GM18520 (cell line): ENCODE measurements at regions not wholly inside any gene's neighbourhood (a gene's known extent, or its start where the extent isn't known, plus 50 kb on each side); places are given as distances from the start of the nearest gene placed in this dataset.

Experiments used
- ATAC-seq: cut with Tn5 transposase; IDR thresholded peaks from one replicate; pipeline ENCODE4 v1.9.1; 2021; ENCODE audit not compliant: unreplicated experiment

DNA sequence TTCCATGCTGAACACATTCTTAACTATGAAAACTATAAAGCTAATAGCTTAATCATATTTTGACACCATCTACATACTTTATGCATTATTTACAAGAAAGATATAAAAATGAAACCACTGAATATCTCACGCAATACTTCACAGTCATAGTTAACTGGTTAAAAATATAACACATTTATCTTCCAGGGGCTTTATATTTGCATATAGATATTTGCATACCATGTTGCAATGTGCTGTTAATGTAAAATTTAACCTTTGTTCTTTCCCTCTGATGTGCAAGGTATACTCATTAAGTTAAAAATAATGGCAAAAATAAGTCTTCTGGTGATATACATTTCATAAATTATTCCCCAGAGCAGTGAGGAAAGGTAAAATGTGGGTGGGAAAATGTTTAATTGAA lies 76.9 kb upstream of the MGMT start:
- no peak for ATAC-seq

DNA sequence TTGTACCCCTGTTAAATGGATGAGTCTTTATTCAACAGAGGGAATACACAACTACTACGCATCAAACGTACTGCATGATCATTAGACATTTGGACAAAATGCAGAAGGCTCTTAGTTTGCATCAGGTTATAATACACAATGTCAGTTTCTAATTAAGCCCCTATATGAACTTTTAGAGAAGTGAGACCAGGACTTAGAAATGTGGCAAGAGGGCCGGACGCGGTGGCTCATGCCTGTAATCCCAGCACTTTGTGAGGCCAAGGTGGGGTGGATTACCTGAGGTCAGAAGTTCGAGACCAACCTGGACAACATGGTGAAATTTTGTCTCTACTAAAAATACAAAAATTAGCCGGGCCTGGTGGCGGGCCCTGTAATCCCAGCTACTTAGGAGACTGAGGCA lies 76.3 kb upstream of the MGMT start:
- ATAC-seq: no peak

DNA sequence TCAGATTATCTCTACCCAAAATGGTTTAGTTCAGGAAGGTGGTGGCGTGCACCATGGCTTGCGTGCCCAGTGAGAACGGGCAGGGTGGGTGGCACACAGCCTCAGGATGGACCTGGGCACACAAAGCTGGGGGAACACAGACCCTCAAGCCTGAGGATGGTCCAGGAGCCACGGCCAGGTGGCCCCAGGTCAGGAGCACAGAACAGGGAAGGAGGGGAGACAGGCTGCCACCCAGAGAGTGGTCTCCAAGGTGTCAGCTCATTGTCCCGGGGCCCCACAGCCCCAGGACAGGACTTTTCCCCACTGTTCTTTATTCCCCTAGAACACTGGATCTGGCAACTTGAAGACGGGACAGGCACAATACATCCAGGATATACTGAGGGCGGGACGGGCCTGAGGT lies 75.6 kb upstream of the MGMT start:
- no peak for ATAC-seq

GRCh38 chr10:129392855-129393254 lies 74.2 kb upstream of the MGMT start:
- ATAC-seq: no peak

- ATAC-seq: no peak
Observed at GRCh38 chr10:129393812-129394211, 73.2 kb upstream of the MGMT start.

DNA sequence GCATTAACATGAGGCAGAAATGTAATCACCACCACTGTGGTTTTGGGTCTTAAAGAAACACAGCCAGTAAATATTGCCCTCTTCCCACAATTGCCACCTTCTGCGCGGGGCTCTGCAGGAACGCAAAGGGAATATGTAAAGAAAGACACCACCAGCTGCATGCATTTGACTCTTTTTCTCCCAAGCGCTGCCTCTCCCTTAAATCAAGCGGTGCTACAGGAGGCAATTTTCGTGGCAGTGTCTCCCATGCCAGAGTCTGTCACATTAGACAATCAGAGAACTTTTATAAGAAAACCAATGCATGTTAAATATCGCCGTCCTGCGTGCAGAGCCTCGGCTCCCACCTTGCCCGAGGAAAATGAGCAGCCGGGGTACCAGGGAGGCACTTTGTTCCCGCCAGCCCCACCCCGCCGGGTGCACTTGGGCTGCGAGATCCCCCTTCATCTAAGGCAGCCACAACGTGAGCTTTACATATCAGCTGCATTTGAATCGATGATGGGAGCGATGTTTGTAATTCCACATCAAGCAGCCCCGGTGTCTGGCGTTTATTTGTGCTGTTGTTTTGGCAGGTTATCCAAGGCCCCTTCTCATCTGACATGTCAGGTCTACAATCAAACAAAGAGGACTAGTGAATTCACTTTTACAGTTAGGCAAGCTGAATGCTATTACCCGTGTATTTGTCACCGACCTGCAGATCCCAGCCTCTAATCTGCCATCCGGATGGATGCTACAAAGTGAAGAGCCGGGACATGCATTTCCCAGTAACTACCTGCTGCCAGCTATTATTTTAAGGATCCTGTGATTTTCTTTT lies 72.3 kb upstream of the MGMT start:
- no peak for ATAC-seq

DNA sequence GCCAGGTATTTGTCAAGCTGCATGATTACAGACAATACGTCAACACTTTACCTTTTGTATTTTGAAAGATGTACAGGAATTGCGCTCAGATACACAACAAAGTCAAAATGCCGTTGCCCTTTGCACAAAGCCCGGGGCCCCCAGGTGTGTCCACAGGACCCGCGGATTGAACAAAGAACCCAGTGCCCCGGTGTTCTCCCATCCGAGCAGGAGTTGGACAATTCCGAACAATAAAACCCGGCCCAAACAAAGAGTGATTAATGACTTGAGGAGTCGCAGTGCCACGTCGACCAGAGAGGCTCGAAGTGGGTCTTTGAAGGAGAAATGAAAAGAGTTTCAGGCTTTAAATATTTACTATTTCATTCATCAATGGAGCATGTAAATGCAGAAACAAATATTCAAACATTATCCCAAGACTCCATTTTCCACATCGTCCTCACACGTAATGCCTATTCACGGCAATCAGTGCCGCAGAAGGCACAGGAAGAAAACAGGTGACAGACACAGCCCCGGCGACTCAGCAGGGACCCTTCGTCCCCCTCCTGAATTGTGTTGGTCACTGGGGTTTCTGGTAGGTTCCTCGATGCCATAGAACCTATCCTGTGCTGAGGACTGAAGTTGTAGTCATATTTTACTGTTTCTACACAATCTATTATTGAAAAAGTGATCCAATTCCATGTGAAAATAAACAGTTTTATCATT lies 70.9 kb upstream of the MGMT start:
- no peak for ATAC-seq

DNA sequence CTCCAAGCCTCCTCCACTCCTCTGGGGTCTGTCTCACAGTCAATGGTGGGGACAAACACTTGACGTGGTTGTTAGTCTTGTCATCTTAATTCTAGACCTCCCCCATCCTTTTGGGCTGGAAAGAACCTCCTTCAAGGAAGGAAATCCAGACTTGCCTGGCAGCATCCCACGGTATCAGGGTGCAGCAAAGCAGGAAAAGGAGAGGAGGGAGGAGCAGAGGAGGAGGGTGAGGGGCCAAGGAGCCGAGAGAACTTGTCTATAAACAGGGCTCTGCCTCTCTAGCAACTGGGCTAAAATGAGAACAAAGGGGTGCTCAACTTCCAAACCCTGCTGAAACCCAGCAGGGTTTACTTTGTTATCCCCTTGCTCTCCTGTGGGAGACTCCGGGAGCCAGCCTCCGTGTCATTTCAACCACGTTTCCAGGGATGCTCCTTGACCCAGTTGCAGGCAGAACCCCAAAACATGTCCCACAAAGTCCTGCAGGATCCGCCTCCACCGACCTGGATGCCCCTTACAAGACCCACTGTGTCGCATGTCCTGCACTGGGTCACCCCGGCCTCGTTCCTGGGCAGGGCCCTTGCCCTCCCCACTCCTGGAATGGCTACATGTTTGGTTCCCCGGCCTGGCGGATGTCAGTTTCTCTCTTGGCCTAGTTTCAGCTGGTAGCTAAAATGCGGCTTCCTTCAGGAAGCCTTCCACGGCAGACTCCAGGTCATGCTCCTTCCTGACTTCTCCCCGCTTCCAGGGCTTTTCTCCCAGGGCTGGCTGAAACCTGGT lies 69.7 kb upstream of the MGMT start:
- no peak for ATAC-seq

- no peak for ATAC-seq
Observed at GRCh38 chr10:129398711-129399141, 68.3 kb upstream of the MGMT start.

GRCh38 chr10:129400426-129400825 lies 66.6 kb upstream of the MGMT start:
- no peak for ATAC-seq

DNA sequence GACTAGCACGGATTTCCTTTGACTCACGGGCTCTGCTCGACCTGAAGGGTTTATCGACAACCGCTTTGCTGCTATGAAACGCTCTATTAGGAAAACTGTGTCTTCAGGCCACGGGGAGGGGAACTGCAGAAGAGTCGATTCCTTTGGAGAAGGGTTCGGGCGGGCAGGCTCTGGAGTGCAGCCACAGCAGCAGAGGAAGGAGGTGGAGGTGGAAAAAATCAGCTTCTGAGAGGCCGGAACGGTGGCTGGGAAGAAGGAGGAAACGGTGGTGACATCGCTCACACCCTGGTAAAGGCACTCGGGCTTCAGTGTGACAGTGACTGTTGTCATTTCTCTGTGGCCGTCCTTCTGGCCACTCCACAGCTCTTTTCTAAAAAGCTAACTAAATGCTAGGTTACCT lies 64.6 kb upstream of the MGMT start:
- ATAC-seq: no peak

DNA sequence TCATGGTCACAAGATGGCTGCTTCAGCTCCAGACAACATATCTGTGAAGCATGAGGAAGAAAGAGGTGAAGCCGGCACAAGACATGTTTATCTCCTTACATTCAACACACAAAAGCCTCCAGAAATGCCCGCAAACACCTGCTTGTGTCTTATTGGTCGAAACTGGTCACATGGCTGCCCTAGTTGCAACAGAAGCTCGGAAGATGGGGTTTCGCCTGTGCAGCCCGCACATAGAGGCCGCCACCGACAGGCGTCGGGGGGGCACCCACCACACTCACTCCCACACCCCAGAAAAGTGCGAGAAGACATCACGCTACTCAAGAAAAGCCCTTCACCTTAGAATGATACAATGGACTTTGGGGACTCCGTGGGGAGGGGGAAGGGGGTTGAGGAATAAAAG lies 63.0 kb upstream of the MGMT start:
- no peak for ATAC-seq

- ATAC-seq: no peak
Observed at GRCh38 chr10:129405389-129405788, 61.7 kb upstream of the MGMT start.

DNA sequence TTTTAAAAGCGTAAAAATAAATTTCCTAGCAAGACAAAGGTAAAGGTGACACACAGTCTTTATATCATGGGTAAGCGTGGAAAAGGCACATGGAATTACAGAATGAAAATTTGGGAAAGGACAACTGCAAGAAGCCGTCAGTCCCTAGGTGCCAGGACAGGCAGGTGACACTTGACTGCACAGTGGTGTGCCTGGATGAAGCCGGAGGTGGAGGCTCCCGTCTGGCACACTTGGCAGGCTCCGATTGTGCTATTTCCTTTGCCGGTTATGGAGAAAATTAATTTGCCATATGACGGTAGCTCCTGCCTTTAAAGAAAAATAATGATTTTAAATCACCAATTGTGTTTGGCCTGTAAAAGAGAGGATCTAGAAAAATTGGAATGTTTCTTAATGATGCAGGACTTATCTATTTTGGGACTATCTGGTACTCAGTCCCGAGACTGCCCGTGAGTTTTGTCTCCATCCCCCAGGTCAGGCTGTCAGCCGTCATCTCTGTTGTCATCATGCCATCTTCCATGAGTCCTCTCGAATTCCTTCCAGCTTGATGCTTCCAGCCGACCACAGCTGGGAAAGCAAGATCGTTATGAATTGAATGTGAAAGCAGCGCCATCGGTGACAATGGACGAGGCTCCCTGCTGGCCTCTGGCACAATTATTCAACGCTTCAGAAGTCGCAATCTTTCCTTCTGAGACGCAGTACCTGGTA lies 56.2 kb upstream of the MGMT start:
- no peak for ATAC-seq

DNA sequence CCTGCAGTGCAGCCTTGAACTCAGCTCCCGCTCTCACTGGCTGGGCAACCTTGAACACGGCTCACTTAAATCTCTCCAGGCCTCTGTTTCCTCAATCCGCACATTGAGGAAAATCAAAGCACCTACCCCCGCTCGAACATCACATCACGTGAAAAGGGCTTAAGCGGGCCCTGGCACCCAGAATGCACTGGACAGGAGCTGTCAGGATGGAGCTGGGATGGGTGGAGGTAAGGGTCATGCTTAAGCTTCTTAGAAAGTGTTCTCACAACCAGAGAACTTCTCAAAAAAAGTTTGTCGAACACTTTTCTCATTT lies 55.7 kb upstream of the MGMT start:
- no peak for ATAC-seq

DNA sequence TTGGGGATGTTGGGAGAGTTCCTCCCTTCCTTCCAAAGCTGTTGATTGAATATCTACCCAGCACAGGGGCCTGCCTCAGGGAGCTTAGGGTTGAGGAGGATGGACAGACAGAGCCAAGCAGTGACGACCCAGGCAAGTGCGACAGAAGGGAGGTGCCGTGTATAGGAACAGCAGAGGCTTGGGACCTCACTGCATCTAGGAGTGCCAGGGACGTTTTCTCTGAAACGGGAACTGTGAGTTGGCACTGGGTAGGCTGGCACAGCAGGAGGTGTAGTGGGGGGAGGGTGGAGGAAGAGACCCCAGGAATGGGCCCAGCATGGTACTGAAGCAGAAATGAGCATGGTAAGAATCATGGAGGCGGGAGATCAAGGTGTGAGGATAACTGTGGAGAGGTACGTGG lies 55.3 kb upstream of the MGMT start:
- no peak for ATAC-seq

- no peak for ATAC-seq
Observed at GRCh38 chr10:129413024-129413423, 54.0 kb upstream of the MGMT start.

GRCh38 chr10:129415215-129416140 lies 51.6 kb upstream of the MGMT start:
- ATAC-seq: no peak

DNA sequence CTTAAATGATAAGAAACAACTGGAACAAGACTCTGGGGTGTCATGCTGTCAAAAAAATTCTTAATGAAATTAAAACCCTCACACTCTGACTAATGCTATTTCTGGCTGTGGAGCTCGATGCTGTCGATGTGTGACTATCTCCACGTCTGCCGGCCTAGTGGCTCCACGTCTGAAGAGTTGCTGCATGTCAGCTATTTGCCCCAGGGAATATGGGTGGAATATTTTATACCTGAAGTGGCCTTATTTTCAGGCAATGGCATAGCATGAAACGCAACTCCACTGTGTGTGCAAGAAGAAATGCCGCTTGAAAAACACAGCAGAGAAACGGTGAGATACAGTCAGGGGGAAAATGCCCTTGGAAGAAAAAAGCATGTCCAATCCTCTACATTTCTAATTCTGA lies 50.9 kb upstream of the MGMT start:
- no peak for ATAC-seq
